ENCODE measurements at regions not wholly inside any gene's neighbourhood (a gene's known extent, or its start where the extent isn't known, plus 50 kb on each side); places are given as distances from the start of the nearest gene placed in this dataset.

GRCh38 chr5:131008329-131008728, 156.7 kb downstream of the HINT1 start:
- Mint-ChIP-seq H3K9me3 (peaks cover 0 to 4% (median 0%) of the 10 kb centered on the region in 7 donors), H3K27me3 (ENCODE audit: low read depth in 3 of 3) (peaks cover 0 to 3% (median 0%) of the 10 kb centered on the region in 3 donors), H3K4me1 (no peaks in the 10 kb centered on the region), H3K36me3 (no peaks in the 10 kb centered on the region), H3K4me3 (no peak overlapping the region), H3K27ac (no peak overlapping the region)
- Histone ChIP-seq H3K4me1 (ENCODE audit: control insufficient read depth in 1 of 2, insufficient read depth in 2 of 2, low read length in 2 of 2) (no peaks in the 10 kb centered on the region), H4K20me1 (ENCODE audit: insufficient read depth, low read length) (no peaks in the 10 kb centered on the region), H3K36me3 (replicated peaks in 1 of 2; ENCODE audit: control insufficient read depth in 1 of 2, insufficient read depth in 2 of 2, low read length in 2 of 2) (no peaks in the 10 kb centered on the region), H3K27me3 (ENCODE audit: control insufficient read depth in 2 of 2, insufficient read depth in 2 of 2, low read length in 2 of 2) (no peaks in the 10 kb centered on the region), H3K79me2 (ENCODE audit: insufficient read depth, low read length) (no peaks in the 10 kb centered on the region), H3K9me3 (replicated peaks in 1 of 2; ENCODE audit: control insufficient read depth in 1 of 2, insufficient read depth in 1 of 2, low read length in 2 of 2) (no peaks in the 10 kb centered on the region), H3K4me2 (replicated peaks; ENCODE audit: extremely low read depth, low read length, poor library complexity, severe bottlenecking) (no peak overlapping the region), H3K4me3 (replicated peaks in 1 of 3; ENCODE audit: low read depth in 2 of 3, low read length in 3 of 3) (no peak overlapping the region), H2AFZ (ENCODE audit: insufficient read depth, low read depth, low read length, poor library complexity, severe bottlenecking) (no peak overlapping the region), H3K27ac (ENCODE audit: low read depth in 1 of 2, low read length in 2 of 2) (no peak overlapping the region), H3K9ac (ENCODE audit: insufficient read depth, low read length, poor library complexity, severe bottlenecking) (no peak overlapping the region)
- no peak for TF ChIP-seq CTCF (IDR thresholded peaks at IDR 0.05)
- DNase-seq: no peak
- WGBS (ENCODE audit: insufficient coverage): 94% methylated on average over 7 of the region's 24 CpGs
- intact Hi-C loops (cut with micrococcal nuclease): no loop called here

- H3K79me2 ChIP-seq (ENCODE audit: insufficient read depth, low read length): no peaks in the 10 kb centered on the region
- Mint-ChIP-seq H3K4me3 (no peak overlapping the region), H3K27me3 (ENCODE audit: low read depth in 3 of 3) (peaks cover 0 to 3% (median 0%) of the 10 kb centered on the region in 3 donors), H3K9me3 (peaks cover 0 to 3% (median 0%) of the 10 kb centered on the region in 7 donors), H3K4me1 (no peaks in the 10 kb centered on the region), H3K36me3 (no peaks in the 10 kb centered on the region), H3K27ac (no peak overlapping the region)
- no peak overlapping the region for H3K9ac ChIP-seq (ENCODE audit: insufficient read depth, low read length, poor library complexity, severe bottlenecking)
- H3K36me3 ChIP-seq (replicated peaks in 1 of 2; ENCODE audit: control insufficient read depth in 1 of 2, insufficient read depth in 2 of 2, low read length in 2 of 2): no peaks in the 10 kb centered on the region
- no peaks in the 10 kb centered on the region for H3K27me3 ChIP-seq (ENCODE audit: control insufficient read depth in 2 of 2, insufficient read depth in 2 of 2, low read length in 2 of 2)
- no peaks in the 10 kb centered on the region for H3K4me1 ChIP-seq (ENCODE audit: control insufficient read depth in 1 of 2, insufficient read depth in 2 of 2, low read length in 2 of 2)
- H3K4me3 ChIP-seq (replicated peaks in 1 of 3; ENCODE audit: low read depth in 2 of 3, low read length in 3 of 3): no peak overlapping the region
- no peaks in the 10 kb centered on the region for H4K20me1 ChIP-seq (ENCODE audit: insufficient read depth, low read length)
- no peak for DNase-seq
- 62% methylated on average over 3 of the region's 3 CpGs for WGBS (ENCODE audit: insufficient coverage)
- intact Hi-C loops (cut with micrococcal nuclease): no loop called here
- H3K27ac ChIP-seq (ENCODE audit: low read depth in 1 of 2, low read length in 2 of 2): no peak overlapping the region
- no peak overlapping the region for H2AFZ ChIP-seq (ENCODE audit: insufficient read depth, low read depth, low read length, poor library complexity, severe bottlenecking)
- no peak for TF ChIP-seq CTCF (IDR thresholded peaks at IDR 0.05)
- no peak overlapping the region for H3K4me2 ChIP-seq (replicated peaks; ENCODE audit: extremely low read depth, low read length, poor library complexity, severe bottlenecking)
- no peaks in the 10 kb centered on the region for H3K9me3 ChIP-seq (replicated peaks in 1 of 2; ENCODE audit: control insufficient read depth in 1 of 2, insufficient read depth in 1 of 2, low read length in 2 of 2)
These were observed 158.9 kb downstream of the HINT1 start for GRCh38 chr5:131005963-131006684.
